GM23248 (cell line): ENCODE measurements at regions not wholly inside any gene's neighbourhood (a gene's known extent, or its start where the extent isn't known, plus 50 kb on each side); places are given as distances from the start of the nearest gene placed in this dataset.

ENCODE experiments used
- DNase-seq: peaks from one replicate; pipeline ENCODE4 v3.0.0-alpha.2; 2015
- H2AFZ ChIP-seq: fragments of 200-600 bp; sonication (generic); 2 replicates; pipeline ENCODE4 v1.6.1; 2016; ENCODE audit warnings: antibody characterized with exemption
- H3F3A ChIP-seq: fragments of 200-600 bp; sonication (generic); 2 replicates; pipeline ENCODE4 v1.6.1; 2016; ENCODE audit warnings: mild to moderate bottlenecking, antibody characterized with exemption, mixed run types; ENCODE audit not compliant: insufficient read depth
- H3K27ac ChIP-seq: fragments of 200-600 bp; sonication (generic); 2 replicates; pipeline ENCODE4 v1.5.1; 2016; ENCODE audit warnings: mild to moderate bottlenecking
- H3K27me3 ChIP-seq: fragments of 200-600 bp; sonication (generic); replicated peaks from 2 replicates; pipeline ENCODE4 v1.6.1; 2016; ENCODE audit warnings: mild to moderate bottlenecking; ENCODE audit not compliant: insufficient read depth
- H3K36me3 ChIP-seq: fragments of 200-600 bp; sonication (generic); 2 replicates; pipeline ENCODE4 v1.6.1; 2016; ENCODE audit warnings: low read depth, mild to moderate bottlenecking
- H3K4me1 ChIP-seq: fragments of 200-600 bp; sonication (generic); 2 replicates; pipeline ENCODE4 v1.6.1; 2016; ENCODE audit warnings: mild to moderate bottlenecking; ENCODE audit not compliant: insufficient read depth
- H3K4me2 ChIP-seq: fragments of 200-600 bp; sonication (generic); one replicate; pipeline ENCODE4 v1.6.1; 2016; ENCODE audit warnings: mild to moderate bottlenecking; ENCODE audit not compliant: unreplicated experiment
- H3K4me3 ChIP-seq: fragments of 200-600 bp; sonication (generic); 2 replicates; pipeline ENCODE4 v1.5.1; 2016; ENCODE audit warnings: mild to moderate bottlenecking
- H3K79me2 ChIP-seq: fragments of 200-600 bp; sonication (generic); 2 replicates; pipeline ENCODE4 v1.6.1; 2016; ENCODE audit warnings: mild to moderate bottlenecking; ENCODE audit not compliant: insufficient read depth
- H3K9ac ChIP-seq: fragments of 200-600 bp; sonication (generic); 2 replicates; pipeline ENCODE4 v1.6.1; 2016; ENCODE audit warnings: mild to moderate bottlenecking
- H3K9me2 ChIP-seq: fragments of 200-600 bp; sonication (generic); 2 replicates; pipeline ENCODE4 v1.6.1; 2016; ENCODE audit warnings: mixed run types, mild to moderate bottlenecking, moderate library complexity; ENCODE audit not compliant: insufficient read depth
- H3K9me3 ChIP-seq: fragments of 200-600 bp; sonication (generic); one replicate; pipeline ENCODE4 v1.6.1; 2017; ENCODE audit warnings: low read depth
- H4K20me1 ChIP-seq: fragments of 200-600 bp; sonication (generic); 2 replicates; pipeline ENCODE4 v1.6.0; 2016; ENCODE audit not compliant: insufficient read depth
- EZH2 ChIP-seq: fragments of 200-600 bp; sonication (generic); IDR thresholded peaks from 2 replicates; pipeline ENCODE4 v1.6.1; 2018; ENCODE audit warnings: antibody characterized with exemption, mild to moderate bottlenecking; ENCODE audit not compliant: insufficient read depth, poor library complexity, severe bottlenecking
- EZH2phosphoT487 ChIP-seq: fragments of 200-600 bp; sonication (generic); IDR thresholded peaks from 2 replicates; pipeline ENCODE4 v1.6.1; 2018; ENCODE audit warnings: antibody characterized with exemption, moderate library complexity, mild to moderate bottlenecking, low read depth; ENCODE audit not compliant: insufficient read depth
- whole genome bisulfite sequencing, 2 experiments: methylation state at CpG; one replicate each; pipeline ENCODE4 v1.1.6; 2015 to 2017; ENCODE audit warnings: low lambda C conversion rate in 2 of 2, low coverage in 1 of 2; ENCODE audit errors: missing lambda C conversion rate in 2 of 2; 5-methylcytosine and 5-hydroxymethylcytosine counted together
- in situ Hi-C: fragments of 300-500 bp; cut with MboI; formaldehyde crosslinking; loops from 2 replicates; pipeline ENCODE4 v1.15.0; 2020

DNA sequence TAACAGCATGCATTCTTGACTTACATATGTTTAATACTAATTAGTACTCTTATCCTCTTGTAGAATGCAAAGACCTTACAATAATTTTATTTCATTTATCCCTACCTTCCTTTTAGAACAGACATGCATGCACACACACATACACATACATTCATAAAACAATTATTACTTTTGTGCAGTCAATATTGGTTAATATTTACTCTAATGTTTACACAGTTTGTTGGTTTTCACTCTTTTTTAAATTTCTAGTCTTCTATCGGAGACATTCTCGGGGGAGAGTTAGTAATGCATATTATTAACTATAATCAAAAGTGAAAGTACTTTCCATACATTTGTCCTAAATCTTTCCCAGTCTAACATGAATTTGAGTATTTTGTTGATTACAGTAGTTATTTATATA, 317.7 kb upstream of the DPH6 start:
- Histone ChIP-seq H2AFZ (no peak overlapping the region), H3F3A (no peaks in the 10 kb centered on the region), H3K9me3 (no peaks in the 10 kb centered on the region), H3K9me2 (no peaks in the 10 kb centered on the region), H3K27me3 (no peaks in the 10 kb centered on the region), H3K4me1 (no peaks in the 10 kb centered on the region), H3K4me3 (no peak overlapping the region), H3K27ac (no peak overlapping the region), H3K36me3 (no peaks in the 10 kb centered on the region), H3K4me2 (no peak overlapping the region), H3K9ac (no peak overlapping the region), H4K20me1 (no peaks in the 10 kb centered on the region), H3K79me2 (no peaks in the 10 kb centered on the region)
- DNase-seq, result no peak
- 91 to 95% methylated on average over 2 of the region's 2 CpGs for WGBS, 2 experiments
- no peak for TF ChIP-seq EZH2phosphoT487
- no peak for TF ChIP-seq EZH2
- in situ Hi-C loops, result no loop called here

DNA sequence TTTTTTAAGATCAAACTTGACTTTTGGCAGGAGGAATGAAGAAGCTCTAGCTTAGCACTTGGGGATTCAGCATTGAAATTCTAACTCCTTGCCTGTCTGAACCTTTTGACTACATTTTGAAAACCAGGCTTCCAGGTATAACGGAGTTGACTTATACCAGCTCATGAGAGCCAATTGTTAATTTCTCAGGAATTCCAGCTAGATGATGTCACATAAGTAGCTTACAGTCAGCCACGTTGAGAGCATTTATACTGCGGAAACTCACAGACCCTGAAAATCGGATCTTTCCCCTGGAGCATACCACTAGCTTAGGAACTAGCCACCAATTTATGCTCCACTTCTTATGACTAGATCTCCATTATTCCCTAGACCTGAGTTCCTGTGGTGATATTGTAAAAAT, 321.4 kb upstream of the DPH6 start:
- in situ Hi-C loops, result no loop called here
- WGBS, 2 experiments, result 96 to 97% methylated on average over 4 of the region's 4 CpGs

DNA sequence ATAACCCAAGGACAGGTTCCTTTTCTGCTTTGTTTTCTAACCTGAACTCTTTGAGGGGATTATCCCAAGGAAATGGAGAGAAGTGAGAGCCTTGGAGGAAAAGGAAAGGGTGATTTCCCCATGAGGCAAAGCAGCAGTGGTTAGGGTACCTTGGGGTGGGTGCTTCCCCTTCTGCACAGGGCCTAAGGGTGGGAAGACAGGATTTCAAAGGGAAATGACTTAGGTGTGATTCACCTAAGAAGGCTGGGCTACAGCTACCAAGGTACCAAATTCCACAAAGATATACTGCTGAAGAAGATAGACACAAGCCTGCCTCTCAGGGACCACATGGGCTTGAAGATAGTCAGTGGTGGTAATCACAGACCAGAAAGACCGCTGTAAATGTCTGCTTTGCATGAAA, 325.3 kb upstream of the DPH6 start:
- no peak overlapping the region for H3K4me2 ChIP-seq
- H4K20me1 ChIP-seq, result no peaks in the 10 kb centered on the region
- H3F3A ChIP-seq, result 0 out of 2 replicates have a peak, but pooled peaks cover 4% of the 10 kb centered on the region
- H3K27ac ChIP-seq, result no peak overlapping the region
- 83 to 100% methylated on average over 1 of the region's 1 CpG for WGBS, 2 experiments
- peaks cover 4% of the 10 kb centered on the region; the same call in 1 of the 2 replicates for H3K4me1 ChIP-seq
- H3K9me2 ChIP-seq, result no peaks in the 10 kb centered on the region; the same call in 1 of the 2 replicates
- no peaks in the 10 kb centered on the region for H3K27me3 ChIP-seq
- H3K4me3 ChIP-seq, result no peak overlapping the region
- H3K36me3 ChIP-seq, result no peaks in the 10 kb centered on the region
- no peak overlapping the region for H3K9ac ChIP-seq
- no peak for DNase-seq
- H2AFZ ChIP-seq, result no peak overlapping the region
- no peaks in the 10 kb centered on the region for H3K79me2 ChIP-seq
- no peaks in the 10 kb centered on the region for H3K9me3 ChIP-seq
- in situ Hi-C loops, result no loop called here
- TF ChIP-seq EZH2, result no peak
- TF ChIP-seq EZH2phosphoT487, result no peak

More for the DNA sequence above, 321.4 kb upstream of the DPH6 start:
- no peak overlapping the region for H3K4me3 ChIP-seq
- H3K27me3 ChIP-seq, result no peaks in the 10 kb centered on the region
- no peak overlapping the region for H3K9ac ChIP-seq
- no peaks in the 10 kb centered on the region for H3K4me1 ChIP-seq
- no peak overlapping the region for H2AFZ ChIP-seq
- no peaks in the 10 kb centered on the region for H3F3A ChIP-seq
- H3K9me3 ChIP-seq, result no peaks in the 10 kb centered on the region
- no peak overlapping the region for H3K27ac ChIP-seq
- TF ChIP-seq EZH2 (no peak), EZH2phosphoT487 (no peak)
- no peak for DNase-seq
- no peak overlapping the region for H3K4me2 ChIP-seq
- no peaks in the 10 kb centered on the region for H3K9me2 ChIP-seq
- H3K36me3 ChIP-seq, result no peaks in the 10 kb centered on the region
- H4K20me1 ChIP-seq, result no peaks in the 10 kb centered on the region
- H3K79me2 ChIP-seq, result no peaks in the 10 kb centered on the region

- no peaks in the 10 kb centered on the region for H3K36me3 ChIP-seq
- 91 to 94% methylated on average over 3 of the region's 3 CpGs for WGBS, 2 experiments
- no peak overlapping the region for H3K4me2 ChIP-seq
- in situ Hi-C loops, result no loop called here
- H3K4me1 ChIP-seq, result peaks cover 4% of the 10 kb centered on the region; the same call in 1 of the 2 replicates
- 0 out of 2 replicates have a peak, but pooled peaks cover 4% of the 10 kb centered on the region for H3F3A ChIP-seq
- H2AFZ ChIP-seq, result no peak overlapping the region
- no peak for DNase-seq
- H3K4me3 ChIP-seq, result no peak overlapping the region
- H3K79me2 ChIP-seq, result no peaks in the 10 kb centered on the region
- no peaks in the 10 kb centered on the region for H4K20me1 ChIP-seq
- H3K9ac ChIP-seq, result no peak overlapping the region
- no peaks in the 10 kb centered on the region; the same call in 1 of the 2 replicates for H3K9me2 ChIP-seq
- TF ChIP-seq EZH2 (no peak), EZH2phosphoT487 (no peak)
- no peaks in the 10 kb centered on the region for H3K27me3 ChIP-seq
- no peak overlapping the region for H3K27ac ChIP-seq
- no peaks in the 10 kb centered on the region for H3K9me3 ChIP-seq
Observed at GRCh38 chr15:35871812-35872211, 325.8 kb upstream of the DPH6 start.

GRCh38 chr15:35872577-35872976, 326.6 kb upstream of the DPH6 start:
- Histone ChIP-seq H3K4me2 (no peak overlapping the region), H3K36me3 (no peaks in the 10 kb centered on the region), H3K27me3 (no peaks in the 10 kb centered on the region), H3K9me2 (no peaks in the 10 kb centered on the region; the same call in 1 of the 2 replicates), H2AFZ (no peak overlapping the region), H3K4me1 (peaks cover 4% of the 10 kb centered on the region; the same call in 1 of the 2 replicates), H3K79me2 (no peaks in the 10 kb centered on the region), H3K27ac (no peak overlapping the region), H3K9ac (no peak overlapping the region), H3K9me3 (no peaks in the 10 kb centered on the region), H3K4me3 (no peak overlapping the region), H3F3A (0 out of 2 replicates have a peak, but pooled peaks cover 4% of the 10 kb centered on the region), H4K20me1 (no peaks in the 10 kb centered on the region)
- DNase-seq, result no peak
- in situ Hi-C loops, result no loop called here
- TF ChIP-seq EZH2, result no peak
- TF ChIP-seq EZH2phosphoT487, result no peak
